ENCODE measurements at regions not wholly inside any gene's neighbourhood (a gene's known extent, or its start where the extent isn't known, plus 50 kb on each side); places are given as distances from the start of the nearest gene placed in this dataset.

- no peak for TF ChIP-seq CTCF (IDR thresholded peaks at IDR 0.05; ENCODE audit: extremely low read depth, missing control alignments)
- DNase-seq (ENCODE audit: low spot score): no peak
These were observed 948.8 kb upstream of the USP15 start for GRCh38 chr12:61311413-61311812.

GRCh38 chr12:61348871-61349270, 911.3 kb upstream of the USP15 start:
- no peak for DNase-seq (ENCODE audit: low spot score)
- no peak for TF ChIP-seq CTCF (IDR thresholded peaks at IDR 0.05; ENCODE audit: extremely low read depth, missing control alignments)

- no peak for TF ChIP-seq CTCF (IDR thresholded peaks at IDR 0.05; ENCODE audit: extremely low read depth, missing control alignments)
- DNase-seq (ENCODE audit: low spot score): no peak
These were observed 905.1 kb upstream of the USP15 start for GRCh38 chr12:61355105-61355504.

GRCh38 chr12:61356485-61356884, 903.7 kb upstream of the USP15 start:
- no peak for TF ChIP-seq CTCF (IDR thresholded peaks at IDR 0.05; ENCODE audit: extremely low read depth, missing control alignments)
- no peak for DNase-seq (ENCODE audit: low spot score)

GRCh38 chr12:61357496-61357895, 902.7 kb upstream of the USP15 start:
- no peak for DNase-seq (ENCODE audit: low spot score)
- TF ChIP-seq CTCF (IDR thresholded peaks at IDR 0.05; ENCODE audit: extremely low read depth, missing control alignments): no peak

- no peak for TF ChIP-seq CTCF (IDR thresholded peaks at IDR 0.05; ENCODE audit: extremely low read depth, missing control alignments)
- DNase-seq (ENCODE audit: low spot score): no peak
These were observed 898.2 kb upstream of the USP15 start for GRCh38 chr12:61362037-61362436.

GRCh38 chr12:61365001-61365400, 895.2 kb upstream of the USP15 start:
- no peak for DNase-seq (ENCODE audit: low spot score)
- no peak for TF ChIP-seq CTCF (IDR thresholded peaks at IDR 0.05; ENCODE audit: extremely low read depth, missing control alignments)

Data from GM20000 (cell line).